ENCODE measurements at regions not wholly inside any gene's neighbourhood (a gene's known extent, or its start where the extent isn't known, plus 50 kb on each side); places are given as distances from the start of the nearest gene placed in this dataset.
A peak's percentile ranks its signal among the peaks of the same experiment; 100 is the strongest.
"Not testable (repeated sequence)": the region's sequence is repeated elsewhere in the genome, so short reads cannot be mapped to it uniquely, and the experiment has no call there.

GRCh38 chr4:134952775-134953174, 751.2 kb upstream of the PABPC4L start:
- Histone ChIP-seq H3K9me3 (peaks cover 3% of the 10 kb centered on the region; the same call in 1 of the 2 replicates), H3K36me3 (replicated peaks) (no peaks in the 10 kb centered on the region), H3K4me1 (no peaks in the 10 kb centered on the region), H3K27me3 (ENCODE audit: low read depth) (no peaks in the 10 kb centered on the region), H3K4me3 (no peak overlapping the region)
- in situ Hi-C loops (cut with MboI; ENCODE audit: low sequenced_read_pairs) = no loop called here
- DNase-seq (ENCODE audit: low spot score in 2 of 2) = no peak

DNA sequence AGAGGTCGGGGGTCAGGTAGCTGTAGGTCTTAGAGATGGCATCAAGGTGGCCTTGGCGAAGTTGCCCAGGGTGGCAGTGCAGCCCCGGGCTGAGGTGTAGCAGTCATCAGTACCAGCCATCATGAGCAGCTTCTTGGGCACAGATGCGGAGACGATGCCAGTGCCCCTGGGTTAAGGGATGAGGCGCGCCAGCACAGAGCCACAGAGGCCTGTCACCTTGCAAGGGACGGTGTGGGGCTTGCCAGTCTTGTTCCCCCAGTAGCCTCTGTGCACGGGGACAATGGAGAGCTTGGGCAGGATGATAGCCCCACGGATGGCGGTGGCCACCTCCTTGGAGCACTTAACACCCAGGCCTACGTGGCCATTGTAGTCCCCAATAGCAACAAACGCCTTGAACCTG, 750.7 kb upstream of the PABPC4L start:
- H3K4me3 ChIP-seq = no peak overlapping the region
- H3K36me3 ChIP-seq (replicated peaks) = no peaks in the 10 kb centered on the region
- no peak for DNase-seq (ENCODE audit: low spot score in 2 of 2)
- peaks cover 3% of the 10 kb centered on the region; the same call in 1 of the 2 replicates for H3K9me3 ChIP-seq
- H3K27me3 ChIP-seq (ENCODE audit: low read depth) = no peaks in the 10 kb centered on the region
- no peaks in the 10 kb centered on the region for H3K4me1 ChIP-seq
- in situ Hi-C loops (cut with MboI; ENCODE audit: low sequenced_read_pairs) = no loop called here

GRCh38 chr4:134948110-134948642, 746.6 kb upstream of the PABPC4L start:
- Histone ChIP-seq H3K36me3 (replicated peaks) (no peaks in the 10 kb centered on the region), H3K4me1 (no peaks in the 10 kb centered on the region), H3K4me3 (no peak overlapping the region), H3K9me3 (no peaks in the 10 kb centered on the region), H3K27me3 (ENCODE audit: low read depth) (no peaks in the 10 kb centered on the region)
- no peak for DNase-seq (ENCODE audit: low spot score in 2 of 2)
- in situ Hi-C loops (cut with MboI; ENCODE audit: low sequenced_read_pairs) = no loop called here

DNA sequence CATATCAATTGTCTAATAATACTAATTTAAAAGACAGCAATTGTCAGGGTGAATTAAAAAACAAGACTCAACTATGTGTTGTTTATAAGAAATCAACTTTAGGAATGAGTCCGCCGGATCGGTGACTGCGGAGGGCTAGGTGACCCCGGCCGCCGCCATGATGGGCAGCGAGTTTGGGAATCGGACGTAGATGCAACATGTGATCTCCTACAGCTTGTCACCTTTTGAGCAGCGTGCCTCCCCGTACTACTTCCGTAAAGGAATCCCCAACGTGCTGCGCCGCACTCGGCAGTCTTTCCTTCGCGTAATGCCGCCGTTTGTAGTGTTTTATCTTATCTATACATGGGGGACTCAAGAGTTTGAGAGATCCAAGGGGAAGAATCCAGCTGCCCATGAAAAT, 742.5 kb upstream of the PABPC4L start:
- no peaks in the 10 kb centered on the region for H3K36me3 ChIP-seq (replicated peaks)
- no peak for DNase-seq (ENCODE audit: low spot score in 2 of 2)
- H3K27me3 ChIP-seq (ENCODE audit: low read depth) = no peaks in the 10 kb centered on the region
- H3K4me1 ChIP-seq = no peaks in the 10 kb centered on the region
- in situ Hi-C loops (cut with MboI; ENCODE audit: low sequenced_read_pairs) = no loop called here
- H3K4me3 ChIP-seq = no peak overlapping the region
- no peaks in the 10 kb centered on the region for H3K9me3 ChIP-seq

- in situ Hi-C loops (cut with MboI; ENCODE audit: low sequenced_read_pairs) = no loop called here
Observed at GRCh38 chr4:134936014-134936413, 734.4 kb upstream of the PABPC4L start.

GRCh38 chr4:134935320-134935719, 733.7 kb upstream of the PABPC4L start:
- no peak overlapping the region for H3K4me3 ChIP-seq
- no peaks in the 10 kb centered on the region for H3K27me3 ChIP-seq (ENCODE audit: low read depth)
- DNase-seq (ENCODE audit: low spot score in 2 of 2) = peak; percentile 26 to 65
- in situ Hi-C loops (cut with MboI; ENCODE audit: low sequenced_read_pairs) = no loop called here
- H3K9me3 ChIP-seq = no peaks in the 10 kb centered on the region
- H3K4me1 ChIP-seq = no peaks in the 10 kb centered on the region
- no peaks in the 10 kb centered on the region for H3K36me3 ChIP-seq (replicated peaks)

More at GRCh38 chr4:134936014-134936413, 734.4 kb upstream of the PABPC4L start:
- H3K27me3 ChIP-seq (ENCODE audit: low read depth) = no peaks in the 10 kb centered on the region
- no peaks in the 10 kb centered on the region for H3K36me3 ChIP-seq (replicated peaks)
- DNase-seq (ENCODE audit: low spot score in 2 of 2) = peak in 1 of 2 experiments; percentile 19
- H3K4me3 ChIP-seq = no peak overlapping the region
- no peaks in the 10 kb centered on the region for H3K9me3 ChIP-seq
- no peaks in the 10 kb centered on the region for H3K4me1 ChIP-seq

DNA sequence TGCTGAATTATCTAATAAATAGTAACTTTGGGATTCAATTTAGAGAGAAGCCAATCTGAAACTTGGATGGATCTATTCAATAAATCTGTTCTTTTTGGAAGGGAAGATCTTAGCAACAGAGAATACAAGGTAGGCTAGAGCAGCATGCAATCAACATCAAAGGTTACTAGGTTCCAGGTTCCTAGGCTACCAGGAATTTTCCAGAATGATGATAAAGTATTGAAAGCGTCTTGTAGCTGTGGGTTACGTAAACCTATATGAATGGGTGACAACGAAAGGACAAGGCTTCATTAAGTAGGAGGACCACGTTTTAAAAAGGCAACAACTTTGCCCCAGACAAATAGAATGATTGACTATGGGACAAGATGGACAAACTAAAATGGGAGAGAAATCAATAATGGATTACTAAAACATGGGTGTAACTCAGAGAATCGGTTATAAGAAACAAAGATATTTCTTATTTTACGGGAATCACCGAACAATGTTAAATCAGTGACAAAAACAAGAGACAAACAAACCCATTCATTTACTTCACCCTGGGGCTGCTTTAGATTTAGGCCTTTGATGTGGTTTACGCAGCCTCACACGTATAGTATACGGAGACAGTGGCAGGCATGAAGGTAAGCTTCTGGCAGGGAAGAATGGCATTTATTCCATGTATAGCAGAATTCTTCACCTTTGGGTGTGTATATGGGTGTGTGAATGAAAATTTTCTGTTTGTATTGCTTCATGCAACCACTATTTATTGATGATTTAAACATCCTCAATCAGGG, 732.6 kb upstream of the PABPC4L start:
- DNase-seq (ENCODE audit: low spot score in 2 of 2) = no peak
- Histone ChIP-seq H3K36me3 (replicated peaks) (no peaks in the 10 kb centered on the region), H3K4me3 (no peak overlapping the region), H3K9me3 (no peaks in the 10 kb centered on the region), H3K27me3 (ENCODE audit: low read depth) (no peaks in the 10 kb centered on the region), H3K4me1 (no peaks in the 10 kb centered on the region)
- in situ Hi-C loops (cut with MboI; ENCODE audit: low sequenced_read_pairs) = no loop called here

DNA sequence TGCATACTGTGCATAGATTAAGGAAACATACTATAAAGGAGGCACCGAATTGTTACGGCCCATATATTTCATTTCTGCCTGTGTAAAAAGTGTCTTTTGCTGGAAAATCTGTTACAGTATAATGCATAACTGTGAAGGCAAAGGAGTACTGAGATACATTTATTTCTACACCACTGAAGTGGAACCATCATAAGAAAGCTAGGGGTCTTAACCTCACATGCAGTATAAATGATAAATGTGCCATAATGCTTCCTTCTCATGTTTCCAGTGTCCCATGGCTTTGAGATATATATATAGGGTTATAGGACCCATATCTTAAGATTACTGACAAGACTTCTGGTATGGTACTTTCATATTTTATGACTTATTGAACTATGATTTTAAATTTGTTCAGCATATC, 713.8 kb upstream of the PABPC4L start:
- Histone ChIP-seq H3K36me3 (replicated peaks) (no peaks in the 10 kb centered on the region), H3K9me3 (no peaks in the 10 kb centered on the region), H3K27me3 (ENCODE audit: low read depth) (no peaks in the 10 kb centered on the region), H3K4me1 (peaks cover 8% of the 10 kb centered on the region), H3K4me3 (no peak overlapping the region)
- no peak for DNase-seq (ENCODE audit: low spot score in 2 of 2)
- in situ Hi-C loops (cut with MboI; ENCODE audit: low sequenced_read_pairs) = no loop called here

DNA sequence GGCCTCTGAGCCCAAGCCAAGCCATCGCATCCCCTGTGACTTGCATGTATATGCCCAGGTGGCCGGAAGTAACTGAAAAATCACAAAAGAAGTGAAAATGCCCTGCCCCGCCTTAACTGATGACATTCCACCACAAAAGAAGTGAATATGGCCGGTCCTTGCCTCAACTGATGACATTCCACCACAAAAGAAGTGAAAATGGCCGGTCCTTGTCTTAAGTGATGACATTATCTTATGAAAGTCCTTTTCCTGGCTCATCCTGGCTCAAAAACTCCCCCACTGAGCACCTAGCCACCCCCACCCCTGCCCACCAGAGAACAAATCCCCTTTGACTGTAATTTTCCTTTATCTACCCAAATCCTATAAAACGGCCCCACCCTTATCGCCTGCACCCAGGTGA, 712.7 kb upstream of the PABPC4L start:
- H3K4me1 ChIP-seq = peaks cover 13% of the 10 kb centered on the region
- in situ Hi-C loops (cut with MboI; ENCODE audit: low sequenced_read_pairs); H3K27me3 ChIP-seq (ENCODE audit: low read depth); H3K36me3 ChIP-seq (replicated peaks); DNase-seq (ENCODE audit: low spot score in 2 of 2); H3K9me3 ChIP-seq; H3K4me3 ChIP-seq: not testable (repeated sequence)

DNA sequence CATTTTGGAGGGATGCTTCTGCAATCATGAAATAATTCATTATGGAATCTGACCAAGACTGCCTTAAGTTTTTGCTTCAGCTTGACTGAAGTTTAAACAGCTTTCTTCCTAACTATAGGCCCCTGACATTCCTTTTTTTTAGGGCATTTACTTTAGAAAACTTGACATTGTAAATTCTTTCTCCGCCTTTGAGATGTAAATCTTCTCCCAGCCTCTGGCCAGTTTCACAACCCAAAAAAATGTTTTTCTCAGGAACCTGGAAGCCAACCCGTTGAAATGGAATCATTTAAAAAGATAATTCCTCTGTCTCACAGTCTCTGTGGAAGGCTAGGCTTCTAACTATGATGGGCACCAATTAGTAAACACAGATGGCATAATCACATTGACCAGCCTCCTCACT, 710.4 kb upstream of the PABPC4L start:
- Histone ChIP-seq H3K4me1 (peaks cover 15% of the 10 kb centered on the region), H3K4me3 (no peak overlapping the region), H3K36me3 (replicated peaks) (no peaks in the 10 kb centered on the region), H3K9me3 (no peaks in the 10 kb centered on the region), H3K27me3 (ENCODE audit: low read depth) (no peaks in the 10 kb centered on the region)
- in situ Hi-C loops (cut with MboI; ENCODE audit: low sequenced_read_pairs) = no loop called here
- DNase-seq (ENCODE audit: low spot score in 2 of 2) = peak; percentile 18 to 77

DNA sequence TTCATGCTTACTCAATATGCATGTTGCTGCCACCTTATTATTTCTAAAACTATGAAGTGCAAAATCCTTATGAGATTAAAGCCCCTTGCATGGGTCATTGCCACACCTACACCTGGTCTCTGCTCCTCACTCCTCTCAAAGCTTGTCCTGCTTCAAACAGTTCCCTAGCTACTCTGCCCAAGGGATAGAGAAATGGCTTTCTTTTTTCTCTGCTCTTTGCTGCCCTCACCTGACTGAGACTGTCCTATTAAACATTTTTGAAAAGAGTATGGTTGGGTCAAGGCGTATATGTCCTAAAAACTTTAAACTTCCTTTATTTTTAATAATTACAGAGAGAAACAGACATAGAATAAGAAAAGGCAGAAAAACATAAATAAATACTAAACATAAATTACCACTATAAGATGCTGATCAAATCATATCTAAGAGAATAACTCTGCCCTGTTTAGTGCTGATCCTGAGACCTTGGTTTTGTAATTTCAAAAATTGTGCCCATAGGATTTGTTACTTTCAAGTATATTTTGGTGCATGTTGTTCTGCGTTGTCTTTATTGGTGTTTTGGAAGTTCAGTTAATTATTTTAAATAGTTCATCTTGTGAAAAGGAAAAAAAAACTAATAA, 704.9 kb upstream of the PABPC4L start:
- Histone ChIP-seq H3K27me3 (ENCODE audit: low read depth) (no peaks in the 10 kb centered on the region), H3K36me3 (replicated peaks) (no peaks in the 10 kb centered on the region), H3K4me3 (no peak overlapping the region), H3K9me3 (no peaks in the 10 kb centered on the region), H3K4me1 (peaks cover 7% of the 10 kb centered on the region)
- in situ Hi-C loops (cut with MboI; ENCODE audit: low sequenced_read_pairs) = no loop called here
- peak; percentile 19 to 25 for DNase-seq (ENCODE audit: low spot score in 2 of 2)

- H3K9me3 ChIP-seq = no peaks in the 10 kb centered on the region
- no peak for DNase-seq (ENCODE audit: low spot score in 2 of 2)
- H3K4me3 ChIP-seq = no peak overlapping the region
- in situ Hi-C loops (cut with MboI; ENCODE audit: low sequenced_read_pairs) = no loop called here
- H3K27me3 ChIP-seq (ENCODE audit: low read depth) = no peaks in the 10 kb centered on the region
- no peaks in the 10 kb centered on the region for H3K36me3 ChIP-seq (replicated peaks)
- peaks cover 6% of the 10 kb centered on the region; the same call in 1 of the 2 replicates for H3K4me1 ChIP-seq
Observed at GRCh38 chr4:134905061-134905460, 703.5 kb upstream of the PABPC4L start.

GRCh38 chr4:134888156-134888555, 686.6 kb upstream of the PABPC4L start:
- in situ Hi-C loops (cut with MboI; ENCODE audit: low sequenced_read_pairs) = no loop called here
- no peak for DNase-seq (ENCODE audit: low spot score in 2 of 2)
- H3K36me3 ChIP-seq (replicated peaks) = no peaks in the 10 kb centered on the region
- no peak overlapping the region for H3K4me3 ChIP-seq
- no peaks in the 10 kb centered on the region for H3K9me3 ChIP-seq
- no peaks in the 10 kb centered on the region for H3K27me3 ChIP-seq (ENCODE audit: low read depth)
- no peaks in the 10 kb centered on the region for H3K4me1 ChIP-seq

GRCh38 chr4:134885436-134885835, 683.8 kb upstream of the PABPC4L start:
- H3K36me3 ChIP-seq (replicated peaks) = no peaks in the 10 kb centered on the region
- H3K4me3 ChIP-seq = no peak overlapping the region
- H3K27me3 ChIP-seq (ENCODE audit: low read depth) = no peaks in the 10 kb centered on the region
- DNase-seq (ENCODE audit: low spot score in 2 of 2) = no peak
- H3K4me1 ChIP-seq = no peaks in the 10 kb centered on the region
- in situ Hi-C loops (cut with MboI; ENCODE audit: low sequenced_read_pairs) = no loop called here
- H3K9me3 ChIP-seq = no peaks in the 10 kb centered on the region

Data from HAP-1 (cell line).